ENCODE measurements at regions not wholly inside any gene's neighbourhood (a gene's known extent, or its start where the extent isn't known, plus 50 kb on each side); places are given as distances from the start of the nearest gene placed in this dataset.
A peak's percentile ranks its signal among the peaks of the same experiment; 100 is the strongest.

DNA sequence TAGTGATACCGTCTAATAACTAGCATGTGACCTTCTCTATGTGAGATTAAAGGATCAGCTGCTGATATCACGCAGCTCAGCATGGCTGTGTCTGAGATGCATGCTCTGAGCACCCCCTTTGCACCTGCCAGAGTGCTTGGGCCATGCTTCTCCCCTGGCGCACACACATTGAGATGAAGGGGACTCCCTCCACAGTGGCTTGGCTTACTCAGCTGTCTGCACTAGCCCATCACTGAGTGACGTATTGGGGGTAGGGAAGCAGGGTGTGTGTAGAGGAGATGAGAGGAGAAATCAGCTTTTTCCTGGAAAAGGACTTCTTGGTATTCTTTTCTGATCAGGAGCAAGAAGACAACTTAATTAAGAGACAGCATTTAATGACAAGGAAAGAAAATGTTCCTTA lies 216.5 kb downstream of the BLID start:
- Mint-ChIP-seq H3K27ac (ENCODE audit: unreplicated experiment) (no peak overlapping the region), H3K4me3 (ENCODE audit: unreplicated experiment) (no peak overlapping the region), H3K9me3 (ENCODE audit: low read depth) (peaks cover 4% of the 10 kb centered on the region), H3K36me3 (ENCODE audit: low read depth) (no peaks in the 10 kb centered on the region), H3K27me3 (ENCODE audit: low read depth) (no peaks in the 10 kb centered on the region), H3K4me1 (ENCODE audit: low read depth) (peaks cover 19% of the 10 kb centered on the region)
- TF ChIP-seq, protein P1, sequence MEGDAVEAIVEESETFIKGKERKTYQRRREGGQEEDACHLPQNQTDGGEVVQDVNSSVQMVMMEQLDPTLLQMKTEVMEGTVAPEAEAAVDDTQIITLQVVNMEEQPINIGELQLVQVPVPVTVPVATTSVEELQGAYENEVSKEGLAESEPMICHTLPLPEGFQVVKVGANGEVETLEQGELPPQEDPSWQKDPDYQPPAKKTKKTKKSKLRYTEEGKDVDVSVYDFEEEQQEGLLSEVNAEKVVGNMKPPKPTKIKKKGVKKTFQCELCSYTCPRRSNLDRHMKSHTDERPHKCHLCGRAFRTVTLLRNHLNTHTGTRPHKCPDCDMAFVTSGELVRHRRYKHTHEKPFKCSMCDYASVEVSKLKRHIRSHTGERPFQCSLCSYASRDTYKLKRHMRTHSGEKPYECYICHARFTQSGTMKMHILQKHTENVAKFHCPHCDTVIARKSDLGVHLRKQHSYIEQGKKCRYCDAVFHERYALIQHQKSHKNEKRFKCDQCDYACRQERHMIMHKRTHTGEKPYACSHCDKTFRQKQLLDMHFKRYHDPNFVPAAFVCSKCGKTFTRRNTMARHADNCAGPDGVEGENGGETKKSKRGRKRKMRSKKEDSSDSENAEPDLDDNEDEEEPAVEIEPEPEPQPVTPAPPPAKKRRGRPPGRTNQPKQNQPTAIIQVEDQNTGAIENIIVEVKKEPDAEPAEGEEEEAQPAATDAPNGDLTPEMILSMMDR (IDR thresholded peaks at IDR 0.05): no peak
- no peak for DNase-seq (ENCODE audit: low spot score)

DNA sequence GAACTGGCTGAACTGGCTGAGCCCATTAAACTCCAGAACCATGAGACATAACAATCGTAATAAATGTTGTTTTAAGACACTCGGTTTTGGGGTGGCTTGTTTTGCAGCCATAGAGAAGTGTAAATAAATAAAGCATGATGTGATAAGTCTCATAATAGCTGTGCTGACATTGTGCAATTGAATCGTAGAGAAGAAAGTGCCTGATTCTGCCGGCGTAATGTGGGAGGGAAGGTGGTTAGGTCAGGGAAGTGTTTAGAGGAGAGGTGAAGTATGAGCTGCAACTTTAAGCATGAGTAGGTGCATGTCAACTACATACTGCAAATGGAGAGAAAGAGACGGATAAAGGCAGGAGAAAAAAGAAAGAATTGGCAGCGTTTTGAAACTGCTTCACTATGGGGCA lies 217.1 kb downstream of the BLID start:
- no peaks in the 10 kb centered on the region for H3K36me3 Mint-ChIP-seq (ENCODE audit: low read depth)
- H3K27me3 Mint-ChIP-seq (ENCODE audit: low read depth): no peaks in the 10 kb centered on the region
- H3K9me3 Mint-ChIP-seq (ENCODE audit: low read depth): peaks cover 4% of the 10 kb centered on the region
- no peak overlapping the region for H3K27ac Mint-ChIP-seq (ENCODE audit: unreplicated experiment)
- H3K4me1 Mint-ChIP-seq (ENCODE audit: low read depth): peaks cover 21% of the 10 kb centered on the region
- DNase-seq (ENCODE audit: low spot score): no peak
- TF ChIP-seq, protein P1 (IDR thresholded peaks at IDR 0.05): no peak
- H3K4me3 Mint-ChIP-seq (ENCODE audit: unreplicated experiment): no peak overlapping the region

DNA sequence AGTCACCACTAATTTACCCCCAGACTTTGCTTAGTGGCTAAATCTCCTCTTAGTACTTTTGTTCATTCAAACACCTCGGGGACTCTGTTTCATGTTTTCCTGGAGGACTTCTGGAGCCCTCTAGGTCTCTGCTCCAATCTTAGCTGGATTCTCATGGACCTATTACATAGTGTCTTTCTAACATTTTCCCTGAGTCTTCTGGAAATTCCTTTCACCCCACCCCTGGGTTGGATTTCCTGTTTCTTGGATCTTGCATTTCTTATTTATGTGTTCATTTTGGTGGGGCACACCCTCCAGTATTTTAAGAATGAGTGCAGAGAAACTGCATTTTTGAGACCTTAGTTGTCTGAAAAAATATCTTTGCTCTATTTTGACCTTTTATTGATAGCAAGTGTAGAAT lies 220.1 kb downstream of the BLID start:
- Mint-ChIP-seq H3K4me1 (ENCODE audit: low read depth) (peaks cover 47% of the 10 kb centered on the region), H3K27me3 (ENCODE audit: low read depth) (no peaks in the 10 kb centered on the region), H3K4me3 (ENCODE audit: unreplicated experiment) (no peak overlapping the region), H3K27ac (ENCODE audit: unreplicated experiment) (peak overlapping the region; percentile 9), H3K9me3 (ENCODE audit: low read depth) (peaks cover 12% of the 10 kb centered on the region), H3K36me3 (ENCODE audit: low read depth) (no peaks in the 10 kb centered on the region)
- TF ChIP-seq, protein P1 (IDR thresholded peaks at IDR 0.05): no peak
- no peak for DNase-seq (ENCODE audit: low spot score)

DNA sequence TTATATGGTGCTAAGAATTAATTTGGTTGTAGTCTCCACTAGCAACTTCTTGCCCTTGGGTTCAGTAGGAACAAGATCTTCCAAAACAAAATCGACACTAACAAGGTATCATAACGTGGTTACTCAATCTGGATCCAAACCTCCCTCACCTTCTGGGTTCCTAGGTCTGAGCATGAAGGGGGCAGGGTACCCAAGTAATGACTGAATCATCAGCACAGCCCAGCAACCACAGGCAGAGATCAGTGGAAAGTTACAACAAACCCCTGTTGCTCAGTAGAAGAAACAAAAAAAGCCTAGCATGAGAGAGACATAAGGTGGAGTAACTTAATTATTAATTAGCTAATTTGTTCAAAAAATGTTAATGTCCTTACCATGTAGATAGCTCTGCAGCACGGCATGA lies 221.4 kb downstream of the BLID start:
- no peak overlapping the region for H3K27ac Mint-ChIP-seq (ENCODE audit: unreplicated experiment)
- DNase-seq (ENCODE audit: low spot score): no peak
- no peaks in the 10 kb centered on the region for H3K27me3 Mint-ChIP-seq (ENCODE audit: low read depth)
- no peaks in the 10 kb centered on the region for H3K36me3 Mint-ChIP-seq (ENCODE audit: low read depth)
- H3K9me3 Mint-ChIP-seq (ENCODE audit: low read depth): peaks cover 15% of the 10 kb centered on the region
- no peak overlapping the region for H3K4me3 Mint-ChIP-seq (ENCODE audit: unreplicated experiment)
- peaks cover 60% of the 10 kb centered on the region for H3K4me1 Mint-ChIP-seq (ENCODE audit: low read depth)
- TF ChIP-seq, protein P1 (IDR thresholded peaks at IDR 0.05): no peak

DNA sequence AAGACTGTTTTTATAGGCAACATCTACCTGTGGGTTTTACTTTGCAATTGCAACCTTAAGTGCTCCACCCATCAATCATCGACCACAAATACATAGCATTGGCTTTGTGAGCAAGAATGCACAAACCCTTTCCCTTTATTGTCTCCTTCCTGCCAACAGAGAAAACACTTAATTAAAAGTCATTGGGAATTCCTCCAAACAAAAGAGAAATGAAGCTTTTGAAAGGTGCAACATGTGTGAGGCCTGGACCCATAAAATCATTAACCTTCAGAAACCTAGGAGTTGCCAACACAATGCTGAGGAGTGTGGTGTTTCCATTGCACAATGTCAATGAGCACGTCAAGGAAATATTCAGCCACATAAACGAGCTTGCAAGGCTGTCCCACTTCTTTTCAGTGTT lies 223.2 kb downstream of the BLID start:
- TF ChIP-seq, protein P1 (IDR thresholded peaks at IDR 0.05): no peak
- H3K9me3 Mint-ChIP-seq (ENCODE audit: low read depth): peaks cover 15% of the 10 kb centered on the region
- H3K4me3 Mint-ChIP-seq (ENCODE audit: unreplicated experiment): no peak overlapping the region
- H3K27me3 Mint-ChIP-seq (ENCODE audit: low read depth): no peaks in the 10 kb centered on the region
- peaks cover 64% of the 10 kb centered on the region for H3K4me1 Mint-ChIP-seq (ENCODE audit: low read depth)
- H3K27ac Mint-ChIP-seq (ENCODE audit: unreplicated experiment): no peak overlapping the region
- DNase-seq (ENCODE audit: low spot score): no peak
- no peaks in the 10 kb centered on the region for H3K36me3 Mint-ChIP-seq (ENCODE audit: low read depth)

Measured in chondrocyte (in vitro differentiated cells).